ENCODE measurements at regions not wholly inside any gene's neighbourhood (a gene's known extent, or its start where the extent isn't known, plus 50 kb on each side); places are given as distances from the start of the nearest gene placed in this dataset.

DNA sequence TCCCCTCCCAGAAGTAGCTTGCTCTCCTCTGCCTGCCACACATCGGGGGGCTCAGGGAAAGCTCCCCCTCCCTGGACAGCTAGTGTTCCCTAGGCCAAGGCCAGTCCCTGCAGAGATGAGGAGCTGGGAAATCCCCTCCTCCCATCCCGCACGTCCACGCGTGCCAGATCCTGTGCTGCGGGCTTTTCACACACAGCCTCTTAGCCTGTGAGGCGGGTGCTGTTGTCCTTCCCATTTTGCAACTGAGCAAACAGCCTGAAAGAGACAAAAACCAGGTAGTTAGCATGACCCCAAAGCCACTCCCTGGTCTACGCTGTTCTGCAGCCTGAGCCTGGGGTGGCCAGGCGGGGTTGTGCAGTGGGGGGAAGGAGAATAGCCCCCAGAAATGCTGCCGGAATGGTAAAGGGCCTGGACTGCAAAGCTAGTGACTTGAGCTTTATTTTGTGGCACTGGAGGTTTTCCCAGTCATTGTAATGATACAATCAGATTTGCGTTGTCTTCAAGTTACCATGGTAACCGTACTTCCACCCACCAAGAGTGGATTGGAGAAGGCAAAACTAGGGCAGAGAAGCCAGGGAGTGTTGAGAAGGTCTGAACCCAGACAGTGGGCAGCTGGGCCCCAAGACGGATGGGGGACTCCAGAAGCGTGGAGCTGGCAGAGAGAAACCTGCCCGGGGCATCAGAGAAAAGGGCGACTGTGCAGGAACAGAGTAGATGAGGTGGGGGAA, 98.6 kb upstream of the KCTD7 start:
- Histone ChIP-seq H3K4me3 (no peak overlapping the region), H3K9me3 (no peaks in the 10 kb centered on the region), H3K4me1 (no peaks in the 10 kb centered on the region), H3K27ac (no peak overlapping the region), H3K27me3 (no peaks in the 10 kb centered on the region), H3K36me3 (no peaks in the 10 kb centered on the region)
- intact Hi-C loops (cut with DNase I; ENCODE audit: low total_unique reads): no loop called here
- DNase-seq: no peak
- TF ChIP-seq POLR2A (IDR thresholded peaks at IDR 0.05): no peak
- TF ChIP-seq, protein P1, sequence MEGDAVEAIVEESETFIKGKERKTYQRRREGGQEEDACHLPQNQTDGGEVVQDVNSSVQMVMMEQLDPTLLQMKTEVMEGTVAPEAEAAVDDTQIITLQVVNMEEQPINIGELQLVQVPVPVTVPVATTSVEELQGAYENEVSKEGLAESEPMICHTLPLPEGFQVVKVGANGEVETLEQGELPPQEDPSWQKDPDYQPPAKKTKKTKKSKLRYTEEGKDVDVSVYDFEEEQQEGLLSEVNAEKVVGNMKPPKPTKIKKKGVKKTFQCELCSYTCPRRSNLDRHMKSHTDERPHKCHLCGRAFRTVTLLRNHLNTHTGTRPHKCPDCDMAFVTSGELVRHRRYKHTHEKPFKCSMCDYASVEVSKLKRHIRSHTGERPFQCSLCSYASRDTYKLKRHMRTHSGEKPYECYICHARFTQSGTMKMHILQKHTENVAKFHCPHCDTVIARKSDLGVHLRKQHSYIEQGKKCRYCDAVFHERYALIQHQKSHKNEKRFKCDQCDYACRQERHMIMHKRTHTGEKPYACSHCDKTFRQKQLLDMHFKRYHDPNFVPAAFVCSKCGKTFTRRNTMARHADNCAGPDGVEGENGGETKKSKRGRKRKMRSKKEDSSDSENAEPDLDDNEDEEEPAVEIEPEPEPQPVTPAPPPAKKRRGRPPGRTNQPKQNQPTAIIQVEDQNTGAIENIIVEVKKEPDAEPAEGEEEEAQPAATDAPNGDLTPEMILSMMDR (IDR thresholded peaks at IDR 0.05): no peak

DNA sequence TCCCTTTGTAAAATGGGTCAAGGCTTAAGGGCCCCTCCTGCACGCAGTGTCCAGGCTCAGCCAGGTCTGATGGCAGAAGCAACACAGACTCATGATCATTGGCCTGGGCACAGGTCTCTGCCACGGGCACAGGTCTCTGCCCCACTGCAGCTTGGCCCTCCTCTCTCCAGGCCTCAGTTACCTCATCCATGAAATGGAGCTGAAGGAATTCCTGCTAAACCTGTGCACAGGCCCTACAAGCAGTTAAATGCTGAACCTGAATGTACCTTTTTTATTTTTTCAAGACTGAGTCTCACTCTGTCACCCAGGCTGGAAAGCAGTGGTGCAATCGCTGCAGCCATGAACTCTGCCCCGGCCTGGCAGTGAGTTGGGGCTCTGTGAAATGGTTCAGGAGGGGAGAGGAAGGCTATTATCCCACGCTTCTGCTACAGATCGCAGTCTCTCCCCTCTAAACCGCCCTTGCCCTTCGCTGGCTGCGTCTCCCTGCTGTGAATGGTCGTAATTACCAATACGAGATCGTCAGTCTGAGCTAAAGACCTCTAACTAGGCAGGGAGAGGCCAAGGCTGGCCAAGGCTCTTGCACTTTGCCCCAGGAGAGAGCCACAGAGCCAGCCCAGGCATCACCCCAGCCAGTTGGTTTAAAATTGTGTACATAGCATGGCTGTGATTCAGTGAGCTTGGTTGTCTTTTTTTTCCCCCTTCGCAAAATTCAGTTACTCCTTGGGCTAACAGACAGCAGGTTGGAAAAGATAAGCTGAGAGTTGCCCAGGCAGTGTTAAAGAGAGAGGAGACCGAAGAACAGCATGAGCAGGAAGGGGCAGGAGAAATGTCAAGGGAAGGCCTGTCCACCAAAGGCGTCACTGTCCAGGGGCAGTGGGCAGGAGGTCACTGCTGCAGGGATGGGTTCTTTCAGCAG, 93.0 kb upstream of the KCTD7 start:
- Histone ChIP-seq H3K36me3 (no peaks in the 10 kb centered on the region), H3K4me3 (no peak overlapping the region), H3K27me3 (no peaks in the 10 kb centered on the region), H3K4me1 (no peaks in the 10 kb centered on the region), H3K27ac (no peak overlapping the region), H3K9me3 (no peaks in the 10 kb centered on the region)
- no peak for TF ChIP-seq POLR2A (IDR thresholded peaks at IDR 0.05)
- TF ChIP-seq, protein P1 (IDR thresholded peaks at IDR 0.05): no peak
- intact Hi-C loops (cut with DNase I; ENCODE audit: low total_unique reads): no loop called here
- DNase-seq: no peak

DNA sequence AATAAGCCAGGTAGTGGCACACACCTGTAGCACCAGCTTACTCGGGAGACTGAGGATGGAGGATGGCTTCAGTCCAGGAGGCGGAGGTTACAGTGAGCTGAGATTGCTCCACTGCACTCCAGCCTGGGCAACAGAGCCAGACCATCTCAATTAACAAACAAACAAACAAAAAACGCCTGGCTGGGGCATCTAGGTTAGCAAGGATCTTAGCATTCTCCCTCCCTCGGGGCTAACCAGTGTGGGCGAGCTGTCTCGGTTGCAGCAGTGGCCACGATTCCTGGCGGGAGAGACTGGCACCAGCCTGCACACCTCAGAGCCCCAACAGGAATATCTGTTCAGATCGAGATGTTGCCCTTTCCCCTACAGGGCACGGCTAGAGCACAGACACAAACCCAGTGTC, 91.3 kb upstream of the KCTD7 start:
- Histone ChIP-seq H3K4me3 (no peak overlapping the region), H3K36me3 (no peaks in the 10 kb centered on the region), H3K9me3 (no peaks in the 10 kb centered on the region), H3K27ac (no peak overlapping the region), H3K27me3 (no peaks in the 10 kb centered on the region), H3K4me1 (no peaks in the 10 kb centered on the region)
- no peak for DNase-seq
- intact Hi-C loops (cut with DNase I; ENCODE audit: low total_unique reads): no loop called here
- TF ChIP-seq, protein P1 (IDR thresholded peaks at IDR 0.05): no peak
- no peak for TF ChIP-seq POLR2A (IDR thresholded peaks at IDR 0.05)

DNA sequence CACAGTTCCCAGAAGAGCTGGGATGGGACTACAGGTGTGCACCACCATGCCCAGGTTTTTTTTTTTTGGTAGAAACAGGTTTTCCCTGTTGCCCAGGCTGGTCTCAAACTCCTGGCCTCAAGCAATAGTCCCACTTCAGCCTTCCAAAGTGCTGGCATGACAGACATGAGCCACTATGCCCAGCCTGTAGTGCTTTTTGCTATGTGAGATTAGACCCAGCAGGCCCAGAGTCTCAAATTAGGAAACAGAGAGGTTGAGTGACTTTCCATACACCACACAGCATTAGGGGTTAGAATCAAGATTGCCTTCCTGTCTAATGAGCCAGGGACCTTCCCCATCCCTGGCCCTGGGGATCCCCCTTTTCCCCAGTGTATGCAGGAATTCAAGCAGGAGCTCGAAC, 90.8 kb upstream of the KCTD7 start:
- no peak for DNase-seq
- Histone ChIP-seq H3K27me3 (no peaks in the 10 kb centered on the region), H3K36me3 (no peaks in the 10 kb centered on the region), H3K27ac (no peak overlapping the region), H3K9me3 (no peaks in the 10 kb centered on the region), H3K4me1 (no peaks in the 10 kb centered on the region), H3K4me3 (no peak overlapping the region)
- TF ChIP-seq, protein P1 (IDR thresholded peaks at IDR 0.05): no peak
- no peak for TF ChIP-seq POLR2A (IDR thresholded peaks at IDR 0.05)
- intact Hi-C loops (cut with DNase I; ENCODE audit: low total_unique reads): no loop called here

DNA sequence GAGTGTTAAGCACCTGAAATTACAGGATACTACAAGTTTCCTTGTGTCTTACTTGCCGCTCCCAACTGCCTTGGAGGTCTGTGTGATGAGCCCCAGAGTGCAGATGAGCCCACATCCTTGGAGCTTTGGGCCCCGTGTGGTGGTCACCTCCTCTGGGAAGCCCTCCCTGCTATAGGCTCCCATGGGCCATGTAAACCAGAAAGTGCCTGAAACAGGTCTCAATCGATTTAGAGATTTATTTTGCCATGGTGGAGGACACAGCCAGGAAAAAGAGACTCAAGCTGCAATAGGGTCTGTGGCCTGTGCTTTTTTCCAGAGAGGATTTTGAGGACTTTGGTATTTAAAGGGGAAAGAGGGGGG, 89.4 kb upstream of the KCTD7 start:
- Histone ChIP-seq H3K4me1 (no peaks in the 10 kb centered on the region), H3K27ac (no peak overlapping the region), H3K27me3 (no peaks in the 10 kb centered on the region), H3K4me3 (no peak overlapping the region), H3K9me3 (no peaks in the 10 kb centered on the region), H3K36me3 (no peaks in the 10 kb centered on the region)
- TF ChIP-seq POLR2A (IDR thresholded peaks at IDR 0.05): no peak
- TF ChIP-seq, protein P1 (IDR thresholded peaks at IDR 0.05): no peak
- no peak for DNase-seq
- intact Hi-C loops (cut with DNase I; ENCODE audit: low total_unique reads): no loop called here
